Prostate gland (tissue), 2 donors: ENCODE measurements at regions not wholly inside any gene's neighbourhood (a gene's known extent, or its start where the extent isn't known, plus 50 kb on each side); places are given as distances from the start of the nearest gene placed in this dataset.
A peak's percentile ranks its signal among the peaks of the same experiment; 100 is the strongest.
"Not testable (repeated sequence)": the region's sequence is repeated elsewhere in the genome, so short reads cannot be mapped to it uniquely, and the experiment has no call there.

Experiments
- DNase-seq: peaks from one replicate; pipeline ENCODE4 v3.0.0-alpha.2; 2019; ENCODE audit warnings: low spot score
- H3K27ac ChIP-seq, 2 donors: fragments of 200-600 bp; sonication (generic); 2 replicates each; pipeline ENCODE4 v1.5.1; 2017 to 2019
- H3K27me3 ChIP-seq: fragments of 200-600 bp; sonication (generic); replicated peaks from 2 replicates; pipeline ENCODE4 v1.5.1; 2019; ENCODE audit not compliant: insufficient read depth
- H3K36me3 ChIP-seq, 2 donors: fragments of 200-600 bp; sonication (generic); 1 replicate in 1 of 2; 2 replicates in 1 of 2; pipeline versions ENCODE4 v1.5.1 to v1.8.1; 2017 to 2019
- H3K4me1 ChIP-seq: fragments of 200-600 bp; sonication (generic); replicated peaks from 2 replicates; pipeline ENCODE4 v1.5.1; 2019
- H3K4me3 ChIP-seq, 2 donors: fragments of 200-600 bp; sonication (generic); 2 replicates each; pipeline ENCODE4 v1.5.1; 2017 to 2019
- H3K9me3 ChIP-seq: fragments of 200-600 bp; sonication (generic); 2 replicates; pipeline ENCODE4 v1.5.1; 2017
- POLR2A ChIP-seq: fragments of 450-650 bp; IDR thresholded peaks from one replicate; pipeline ENCODE4 v1.6.1; 2016; ENCODE audit warnings: antibody characterized with exemption, mild to moderate bottlenecking
- POLR2AphosphoS5 ChIP-seq: sonication (generic); formaldehyde crosslinking; IDR thresholded peaks from one replicate; pipeline ENCODE4 v1.6.1; 2017; ENCODE audit warnings: antibody characterized with exemption
- WGBS: methylation state at CpG from one replicate; pipeline ENCODE4 v1.1.5; 2018; 5-methylcytosine and 5-hydroxymethylcytosine counted together
- intact Hi-C: fragments of 100-400 bp; cut with DNase I; formaldehyde crosslinking; loops from one replicate; pipeline ENCODE4 v1.14.2; 2022
- TF ChIP-seq, protein P1 (sequence below), 4 experiments: fragments of 200-600 bp in 2 of 4; fragments of 450-650 bp in 2 of 4; sonication (generic) in 2 of 4; IDR thresholded peaks; 1 replicate in 3 of 4; 2 replicates in 1 of 4; pipeline ENCODE4 v1.5.1; 2016 to 2019; ENCODE audit warnings: antibody characterized with exemption in 4 of 4, mild to moderate bottlenecking in 2 of 4, moderate library complexity in 2 of 4

DNA sequence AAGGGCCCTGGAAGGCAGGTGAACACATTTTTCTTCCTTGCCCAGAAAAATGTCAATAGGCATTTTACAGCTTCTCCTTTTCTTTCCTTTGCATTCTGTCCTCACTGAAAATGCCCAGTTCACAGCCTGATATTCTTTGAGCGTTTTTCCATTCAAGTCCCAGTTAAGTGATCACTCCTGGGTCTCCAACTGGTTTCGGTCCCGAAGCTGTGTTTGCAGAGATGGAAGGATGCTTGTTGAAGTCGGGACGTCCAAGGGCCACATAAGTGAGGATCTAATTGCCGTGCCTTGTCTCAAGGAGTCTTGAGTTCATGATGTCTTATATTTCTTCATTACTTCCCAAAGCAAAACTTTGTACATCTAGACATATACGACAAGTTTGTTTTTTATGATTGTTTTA is 208.7 kb upstream of the PRKCQ start:
- intact Hi-C loops = loop anchor here (5.0 to 10.0 kb wide), 2 partner anchors 466 to 624 kb away; partner anchors contain the start of gene SFMBT2

DNA sequence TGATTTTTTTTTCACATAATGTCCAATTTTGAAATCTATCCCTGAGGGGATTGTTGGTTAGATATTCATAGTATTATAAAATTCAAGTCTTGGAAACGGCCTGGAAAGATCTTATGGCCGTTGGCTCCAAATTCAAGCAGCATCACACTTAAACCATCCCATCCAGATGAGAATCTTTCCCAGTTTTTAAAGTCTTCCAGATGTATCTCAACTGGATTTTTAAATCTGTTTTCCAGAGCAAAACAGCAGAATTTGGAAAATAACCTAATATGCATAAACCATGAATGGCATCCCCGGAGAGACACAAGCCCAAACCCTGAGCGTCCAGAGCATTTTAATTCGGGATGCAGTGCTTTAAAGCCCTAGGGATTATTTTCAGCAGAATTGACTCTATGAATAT is 208.2 kb upstream of the PRKCQ start:
- Histone ChIP-seq H3K4me3 (no peak overlapping the region), H3K36me3 (no peaks in the 10 kb centered on the region), H3K27me3 (no peaks in the 10 kb centered on the region), H3K9me3 (no peaks in the 10 kb centered on the region), H3K27ac (no peak overlapping the region), H3K4me1 (no peaks in the 10 kb centered on the region)
- TF ChIP-seq POLR2A = no peak
- TF ChIP-seq, protein P1, sequence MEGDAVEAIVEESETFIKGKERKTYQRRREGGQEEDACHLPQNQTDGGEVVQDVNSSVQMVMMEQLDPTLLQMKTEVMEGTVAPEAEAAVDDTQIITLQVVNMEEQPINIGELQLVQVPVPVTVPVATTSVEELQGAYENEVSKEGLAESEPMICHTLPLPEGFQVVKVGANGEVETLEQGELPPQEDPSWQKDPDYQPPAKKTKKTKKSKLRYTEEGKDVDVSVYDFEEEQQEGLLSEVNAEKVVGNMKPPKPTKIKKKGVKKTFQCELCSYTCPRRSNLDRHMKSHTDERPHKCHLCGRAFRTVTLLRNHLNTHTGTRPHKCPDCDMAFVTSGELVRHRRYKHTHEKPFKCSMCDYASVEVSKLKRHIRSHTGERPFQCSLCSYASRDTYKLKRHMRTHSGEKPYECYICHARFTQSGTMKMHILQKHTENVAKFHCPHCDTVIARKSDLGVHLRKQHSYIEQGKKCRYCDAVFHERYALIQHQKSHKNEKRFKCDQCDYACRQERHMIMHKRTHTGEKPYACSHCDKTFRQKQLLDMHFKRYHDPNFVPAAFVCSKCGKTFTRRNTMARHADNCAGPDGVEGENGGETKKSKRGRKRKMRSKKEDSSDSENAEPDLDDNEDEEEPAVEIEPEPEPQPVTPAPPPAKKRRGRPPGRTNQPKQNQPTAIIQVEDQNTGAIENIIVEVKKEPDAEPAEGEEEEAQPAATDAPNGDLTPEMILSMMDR (IDR thresholded peaks at IDR 0.05) = no peak
- no peak for TF ChIP-seq POLR2AphosphoS5
- WGBS = 82% methylated on average over 5 of the region's 5 CpGs
- no peak for DNase-seq
- intact Hi-C loops = loop anchor here (5.0 to 10.0 kb wide), 2 partner anchors 467 to 624 kb away; partner anchors contain the start of gene SFMBT2

More for the DNA sequence above, 208.7 kb upstream of the PRKCQ start:
- WGBS = 86% methylated on average over 7 of the region's 7 CpGs
- no peaks in the 10 kb centered on the region for H3K36me3 ChIP-seq
- H3K9me3 ChIP-seq = no peaks in the 10 kb centered on the region
- no peak overlapping the region for H3K27ac ChIP-seq
- no peaks in the 10 kb centered on the region for H3K4me1 ChIP-seq
- TF ChIP-seq, protein P1 (IDR thresholded peaks at IDR 0.05) = no peak
- no peak for TF ChIP-seq POLR2AphosphoS5
- no peak for TF ChIP-seq POLR2A
- H3K4me3 ChIP-seq = no peak overlapping the region
- no peak for DNase-seq
- no peaks in the 10 kb centered on the region for H3K27me3 ChIP-seq

DNA sequence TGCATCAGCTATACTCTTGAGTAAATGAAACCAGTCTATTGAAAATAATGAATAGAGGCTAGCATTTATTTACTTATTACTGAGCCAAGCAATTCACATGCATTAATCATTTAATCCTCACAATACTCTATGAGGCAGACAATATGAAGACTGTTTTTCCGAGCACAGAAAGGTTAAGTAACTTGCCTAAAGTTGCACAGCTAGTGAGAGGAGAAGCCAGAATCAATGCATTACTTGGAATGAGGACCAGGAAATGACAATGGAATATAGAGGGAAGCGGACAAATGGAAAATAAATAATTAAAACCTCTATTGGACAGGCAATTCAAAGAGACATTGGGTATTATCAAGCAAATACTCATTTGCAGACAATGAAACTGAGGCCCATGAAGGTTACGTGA is 207.6 kb upstream of the PRKCQ start:
- DNase-seq = no peak
- WGBS = 92% methylated on average over 3 of the region's 3 CpGs
- TF ChIP-seq POLR2A (no peak), POLR2AphosphoS5 (no peak)
- TF ChIP-seq, protein P1 (IDR thresholded peaks at IDR 0.05) = no peak
- H3K9me3 ChIP-seq = no peaks in the 10 kb centered on the region
- no peaks in the 10 kb centered on the region for H3K36me3 ChIP-seq
- no peaks in the 10 kb centered on the region for H3K27me3 ChIP-seq
- H3K27ac ChIP-seq = no peak overlapping the region
- no peaks in the 10 kb centered on the region for H3K4me1 ChIP-seq
- intact Hi-C loops = loop anchor here (5.0 to 10.0 kb wide), 2 partner anchors 467 to 625 kb away; partner anchors contain the start of gene SFMBT2
- no peak overlapping the region for H3K4me3 ChIP-seq

DNA sequence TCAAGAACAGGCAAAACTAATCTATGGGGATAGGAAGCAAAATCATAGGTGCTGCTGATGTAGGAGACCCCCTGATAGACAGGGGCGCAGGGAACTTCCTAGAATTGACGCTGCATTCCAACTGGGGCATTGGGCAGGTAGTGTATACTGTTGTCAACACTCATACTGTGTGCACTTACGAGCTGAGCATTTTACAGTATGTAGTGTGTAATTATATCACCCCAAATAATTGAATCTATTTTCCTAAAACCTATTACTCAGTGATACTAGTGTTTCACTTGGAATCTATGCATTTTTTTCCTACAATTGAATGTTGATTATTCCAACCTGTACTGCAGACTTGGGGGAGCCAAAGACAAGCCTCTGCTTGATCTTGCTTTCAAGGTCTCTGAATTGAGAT is 207.0 kb upstream of the PRKCQ start:
- 77% methylated on average over 3 of the region's 3 CpGs for WGBS
- no peaks in the 10 kb centered on the region for H3K4me1 ChIP-seq
- no peaks in the 10 kb centered on the region for H3K27me3 ChIP-seq
- TF ChIP-seq POLR2AphosphoS5 (no peak), POLR2A (no peak)
- TF ChIP-seq, protein P1 (IDR thresholded peaks at IDR 0.05) = no peak
- intact Hi-C loops = loop anchor here (5.0 to 10.0 kb wide), 2 partner anchors 468 to 625 kb away; partner anchors contain the start of gene SFMBT2
- no peaks in the 10 kb centered on the region for H3K36me3 ChIP-seq
- no peak overlapping the region for H3K27ac ChIP-seq
- no peak for DNase-seq
- no peaks in the 10 kb centered on the region for H3K9me3 ChIP-seq
- H3K4me3 ChIP-seq = no peak overlapping the region

DNA sequence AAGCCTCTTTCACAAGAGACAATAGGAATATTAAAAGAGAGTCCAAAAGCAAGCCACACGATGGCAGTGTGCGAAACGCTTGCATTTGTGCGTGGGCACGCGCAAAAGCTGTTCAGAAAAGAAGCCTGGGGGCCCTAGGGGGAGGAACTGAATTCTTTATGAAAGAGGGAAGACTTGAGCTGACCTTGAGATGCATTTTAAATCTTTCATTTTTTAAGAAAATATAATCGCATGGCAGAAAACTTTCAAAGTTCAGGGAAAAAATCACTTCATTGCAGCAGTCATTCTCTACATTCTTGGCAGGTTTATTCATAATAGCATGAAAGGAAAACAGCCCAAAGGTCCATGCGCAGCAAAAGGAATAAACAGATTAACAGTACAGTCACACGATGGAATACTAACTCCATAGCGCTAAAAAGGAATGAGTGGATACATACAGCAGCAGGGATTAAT is 206.5 kb upstream of the PRKCQ start:
- DNase-seq = no peak

DNA sequence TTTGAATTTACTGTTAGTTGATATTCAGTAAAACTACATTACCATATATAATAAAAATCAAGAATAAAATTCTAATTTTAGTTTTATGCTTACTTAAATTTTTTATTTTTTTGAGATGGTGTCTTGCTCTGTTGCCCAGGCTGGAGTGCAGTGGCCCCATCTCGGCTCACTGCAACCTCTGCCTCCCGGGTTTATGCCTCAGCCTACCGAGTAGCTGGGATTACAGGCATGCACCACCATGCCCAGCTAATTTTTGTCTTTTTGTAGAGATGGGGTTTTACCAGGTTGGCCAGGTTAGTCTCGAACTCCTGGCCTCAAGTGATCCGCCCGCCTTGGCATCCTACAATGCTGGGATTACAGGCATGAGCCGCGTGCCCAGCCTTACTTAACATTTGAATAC is 204.4 kb upstream of the PRKCQ start:
- H3K4me3 ChIP-seq, H3K36me3 ChIP-seq, H3K27me3 ChIP-seq, DNase-seq, H3K27ac ChIP-seq, H3K4me1 ChIP-seq, H3K9me3 ChIP-seq: not testable (repeated sequence)
- intact Hi-C loops = loop anchor here (10.0 kb wide), 1 partner anchor 470 kb away; no protein-coding TSS in a partner anchor
- 84% methylated on average over 8 of the region's 8 CpGs for WGBS

More for the DNA sequence above, 206.5 kb upstream of the PRKCQ start:
- Histone ChIP-seq H3K27ac (no peak overlapping the region), H3K4me1 (no peaks in the 10 kb centered on the region), H3K9me3 (no peaks in the 10 kb centered on the region), H3K36me3 (no peaks in the 10 kb centered on the region), H3K4me3 (no peak overlapping the region), H3K27me3 (no peaks in the 10 kb centered on the region)
- WGBS = 6% methylated on average over 10 of the region's 10 CpGs
- TF ChIP-seq, protein P1 (IDR thresholded peaks at IDR 0.05) = peak in 2 of 4 experiments; percentile 23 to 50
- no peak for TF ChIP-seq POLR2A
- intact Hi-C loops = loop anchor here (5.0 to 10.0 kb wide), 2 partner anchors 468 to 626 kb away; partner anchors contain the start of gene SFMBT2
